HL-60 (cell line): ENCODE measurements at regions not wholly inside any gene's neighbourhood (a gene's known extent, or its start where the extent isn't known, plus 50 kb on each side); places are given as distances from the start of the nearest gene placed in this dataset.

Source experiments
- DNase-seq, 2 experiments: peaks; one replicate each; pipeline ENCODE4 v3.0.0-alpha.2; 2010 to 2020; ENCODE audit warnings: low read depth in 1 of 2, low spot score in 1 of 2
- H3K27ac ChIP-seq: fragments of 250-450 bp; sonication (Bioruptor Pico); replicated peaks from 2 replicates; pipeline ENCODE4 v1.5.1; 2020; ENCODE audit warnings: mild to moderate bottlenecking, moderate library complexity
- H3K27me3 ChIP-seq: fragments of 250-450 bp; sonication (Bioruptor Pico); 2 replicates; pipeline ENCODE4 v1.5.1; 2021; ENCODE audit warnings: mild to moderate bottlenecking, moderate library complexity; ENCODE audit not compliant: insufficient read depth, poor library complexity, severe bottlenecking
- H3K4me3 ChIP-seq: replicated peaks from 2 replicates; pipeline ENCODE4 v1.5.1; 2011; ENCODE audit warnings: mild to moderate bottlenecking, control low read depth, low read length; ENCODE audit not compliant: insufficient read depth
- GABPA ChIP-seq: IDR thresholded peaks from 2 replicates; pipeline ENCODE4 v1.6.1; 2012; ENCODE audit warnings: low read depth
- POLR2AphosphoS5 ChIP-seq: IDR thresholded peaks from 2 replicates; pipeline ENCODE4 v1.6.1; 2012; ENCODE audit warnings: low read depth
- SPI1 ChIP-seq: IDR thresholded peaks from 2 replicates; pipeline ENCODE4 v1.6.1; 2012; ENCODE audit warnings: low read depth, mild to moderate bottlenecking, borderline replicate concordance
- TF ChIP-seq, protein P1 (sequence below): IDR thresholded peaks from 2 replicates; pipeline ENCODE4 v1.6.1; 2012; ENCODE audit warnings: low read depth; ENCODE audit not compliant: insufficient replicate concordance
- TF ChIP-seq, protein P2 (sequence below): IDR thresholded peaks from one replicate; pipeline ENCODE4 v1.5.1; 2011; ENCODE audit warnings: low read length, control low read depth, inconsistent platforms; ENCODE audit not compliant: insufficient read depth

DNA sequence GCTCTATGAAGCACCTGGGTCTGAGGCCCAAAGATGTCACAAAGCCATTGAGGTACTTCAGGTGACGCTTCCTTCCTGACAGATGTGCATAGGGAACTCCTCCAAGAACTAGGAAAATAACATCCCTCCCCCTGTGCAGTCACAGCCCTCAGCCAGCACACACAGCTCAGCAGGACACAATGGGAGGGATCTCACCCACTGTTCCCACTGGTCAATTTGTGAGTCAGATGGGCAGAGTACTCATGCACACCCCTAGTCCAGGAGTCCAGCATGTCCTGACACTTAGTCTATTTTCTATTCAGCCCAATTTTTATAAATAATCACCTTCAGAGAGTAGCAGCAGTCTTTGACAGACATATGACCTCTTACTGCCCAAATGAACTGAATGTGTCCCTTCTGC lies 60.7 kb upstream of the PFKP start:
- Histone ChIP-seq H3K4me3 (no peak overlapping the region), H3K27ac (no peak overlapping the region), H3K27me3 (no peaks in the 10 kb centered on the region)
- no peak for DNase-seq
- no peak for TF ChIP-seq POLR2AphosphoS5
- TF ChIP-seq, protein P1, sequence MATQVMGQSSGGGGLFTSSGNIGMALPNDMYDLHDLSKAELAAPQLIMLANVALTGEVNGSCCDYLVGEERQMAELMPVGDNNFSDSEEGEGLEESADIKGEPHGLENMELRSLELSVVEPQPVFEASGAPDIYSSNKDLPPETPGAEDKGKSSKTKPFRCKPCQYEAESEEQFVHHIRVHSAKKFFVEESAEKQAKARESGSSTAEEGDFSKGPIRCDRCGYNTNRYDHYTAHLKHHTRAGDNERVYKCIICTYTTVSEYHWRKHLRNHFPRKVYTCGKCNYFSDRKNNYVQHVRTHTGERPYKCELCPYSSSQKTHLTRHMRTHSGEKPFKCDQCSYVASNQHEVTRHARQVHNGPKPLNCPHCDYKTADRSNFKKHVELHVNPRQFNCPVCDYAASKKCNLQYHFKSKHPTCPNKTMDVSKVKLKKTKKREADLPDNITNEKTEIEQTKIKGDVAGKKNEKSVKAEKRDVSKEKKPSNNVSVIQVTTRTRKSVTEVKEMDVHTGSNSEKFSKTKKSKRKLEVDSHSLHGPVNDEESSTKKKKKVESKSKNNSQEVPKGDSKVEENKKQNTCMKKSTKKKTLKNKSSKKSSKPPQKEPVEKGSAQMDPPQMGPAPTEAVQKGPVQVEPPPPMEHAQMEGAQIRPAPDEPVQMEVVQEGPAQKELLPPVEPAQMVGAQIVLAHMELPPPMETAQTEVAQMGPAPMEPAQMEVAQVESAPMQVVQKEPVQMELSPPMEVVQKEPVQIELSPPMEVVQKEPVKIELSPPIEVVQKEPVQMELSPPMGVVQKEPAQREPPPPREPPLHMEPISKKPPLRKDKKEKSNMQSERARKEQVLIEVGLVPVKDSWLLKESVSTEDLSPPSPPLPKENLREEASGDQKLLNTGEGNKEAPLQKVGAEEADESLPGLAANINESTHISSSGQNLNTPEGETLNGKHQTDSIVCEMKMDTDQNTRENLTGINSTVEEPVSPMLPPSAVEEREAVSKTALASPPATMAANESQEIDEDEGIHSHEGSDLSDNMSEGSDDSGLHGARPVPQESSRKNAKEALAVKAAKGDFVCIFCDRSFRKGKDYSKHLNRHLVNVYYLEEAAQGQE = no peak
- TF ChIP-seq, protein P2, sequence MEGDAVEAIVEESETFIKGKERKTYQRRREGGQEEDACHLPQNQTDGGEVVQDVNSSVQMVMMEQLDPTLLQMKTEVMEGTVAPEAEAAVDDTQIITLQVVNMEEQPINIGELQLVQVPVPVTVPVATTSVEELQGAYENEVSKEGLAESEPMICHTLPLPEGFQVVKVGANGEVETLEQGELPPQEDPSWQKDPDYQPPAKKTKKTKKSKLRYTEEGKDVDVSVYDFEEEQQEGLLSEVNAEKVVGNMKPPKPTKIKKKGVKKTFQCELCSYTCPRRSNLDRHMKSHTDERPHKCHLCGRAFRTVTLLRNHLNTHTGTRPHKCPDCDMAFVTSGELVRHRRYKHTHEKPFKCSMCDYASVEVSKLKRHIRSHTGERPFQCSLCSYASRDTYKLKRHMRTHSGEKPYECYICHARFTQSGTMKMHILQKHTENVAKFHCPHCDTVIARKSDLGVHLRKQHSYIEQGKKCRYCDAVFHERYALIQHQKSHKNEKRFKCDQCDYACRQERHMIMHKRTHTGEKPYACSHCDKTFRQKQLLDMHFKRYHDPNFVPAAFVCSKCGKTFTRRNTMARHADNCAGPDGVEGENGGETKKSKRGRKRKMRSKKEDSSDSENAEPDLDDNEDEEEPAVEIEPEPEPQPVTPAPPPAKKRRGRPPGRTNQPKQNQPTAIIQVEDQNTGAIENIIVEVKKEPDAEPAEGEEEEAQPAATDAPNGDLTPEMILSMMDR = no peak
- no peak for TF ChIP-seq SPI1
- no peak for TF ChIP-seq GABPA

DNA sequence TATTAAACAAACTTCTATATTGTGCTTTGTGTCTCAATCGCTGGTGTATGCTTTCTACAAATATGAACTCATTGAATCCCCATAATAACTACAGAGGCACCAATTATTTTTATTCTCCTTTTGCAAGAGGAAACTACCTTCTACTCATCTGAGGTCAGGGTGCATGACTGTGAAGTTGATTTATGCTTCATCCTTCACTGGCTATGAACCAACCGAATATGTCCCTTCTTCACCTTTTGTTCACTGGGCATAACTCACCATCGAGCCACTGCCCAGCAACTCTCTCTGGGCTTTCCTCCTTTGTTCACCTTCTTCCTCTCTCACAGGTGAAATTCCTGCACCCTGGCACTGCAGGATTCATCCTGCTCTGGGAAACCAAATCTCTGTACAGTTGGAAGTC lies 61.3 kb upstream of the PFKP start:
- TF ChIP-seq POLR2AphosphoS5 = no peak
- no peak for TF ChIP-seq SPI1
- no peak for TF ChIP-seq GABPA
- TF ChIP-seq, protein P2 = no peak
- TF ChIP-seq, protein P1 = no peak
- H3K27ac ChIP-seq = no peak overlapping the region
- no peak for DNase-seq

DNA sequence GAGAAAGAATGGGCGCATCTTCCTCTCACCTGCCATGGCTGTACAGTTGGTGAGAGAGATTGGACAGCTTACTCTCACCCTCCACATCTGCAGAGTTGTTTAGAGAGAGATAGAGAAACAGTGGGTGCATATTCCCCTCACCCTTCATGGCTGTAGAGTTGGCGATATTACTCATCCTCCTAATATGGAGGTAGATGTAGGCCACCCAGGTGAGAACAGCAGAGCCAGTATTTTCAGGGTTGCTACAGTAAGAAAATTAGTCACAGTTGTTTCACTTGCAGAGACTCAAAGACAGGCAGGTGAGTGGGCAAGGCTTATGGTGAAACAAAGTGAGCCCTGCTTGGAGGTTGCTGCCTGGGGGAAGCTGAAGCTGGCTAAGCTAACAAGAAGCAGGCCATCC lies 65.0 kb upstream of the PFKP start:
- Histone ChIP-seq H3K27me3 (no peaks in the 10 kb centered on the region), H3K4me3 (no peak overlapping the region), H3K27ac (no peak overlapping the region)
- no peak for DNase-seq
- TF ChIP-seq POLR2AphosphoS5 (no peak), GABPA (no peak), SPI1 (no peak)
- TF ChIP-seq, protein P1 = no peak
- TF ChIP-seq, protein P2 = no peak

More for the DNA sequence above, 61.3 kb upstream of the PFKP start:
- H3K27me3 ChIP-seq = no peaks in the 10 kb centered on the region
- no peak overlapping the region for H3K4me3 ChIP-seq
